Neural crest cell (in vitro differentiated cells): ENCODE measurements at regions not wholly inside any gene's neighbourhood (a gene's known extent, or its start where the extent isn't known, plus 50 kb on each side); places are given as distances from the start of the nearest gene placed in this dataset.

ENCODE experiments used
- DNase-seq: peaks from one replicate; pipeline ENCODE4 v3.0.0; 2021; ENCODE audit warnings: low read depth, mixed read lengths, low spot score
- H3K27ac Mint-ChIP-seq: one replicate; pipeline ENCODE4 v1.8.0; 2021; ENCODE audit warnings: mild to moderate bottlenecking, mixed read lengths; ENCODE audit not compliant: unreplicated experiment
- H3K27me3 Mint-ChIP-seq: 2 replicates; pipeline ENCODE4 v1.8.0; 2021; ENCODE audit warnings: low read depth, mild to moderate bottlenecking, mixed read lengths
- H3K36me3 Mint-ChIP-seq: 2 replicates; pipeline ENCODE4 v1.8.0; 2021; ENCODE audit warnings: low read depth, mild to moderate bottlenecking, mixed read lengths
- H3K4me1 Mint-ChIP-seq: 2 replicates; pipeline ENCODE4 v1.8.0; 2021; ENCODE audit warnings: mixed read lengths
- H3K4me3 Mint-ChIP-seq: one replicate; pipeline ENCODE4 v1.8.0; 2021; ENCODE audit warnings: mild to moderate bottlenecking, mixed read lengths
- H3K9me3 Mint-ChIP-seq: 2 replicates; pipeline ENCODE4 v1.8.0; 2021; ENCODE audit warnings: mixed read lengths
- CTCF ChIP-seq: fragments of 200-600 bp; sonication (generic); conservative IDR thresholded peaks from 2 replicates; pipeline ENCODE4 v1.5.0; 2021; ENCODE audit warnings: antibody characterized with exemption, mild to moderate bottlenecking

- Mint-ChIP-seq H3K27me3 (peaks cover 45% of the 10 kb centered on the region), H3K4me1 (peaks cover 18% of the 10 kb centered on the region), H3K4me3 (no peak overlapping the region), H3K27ac (no peak overlapping the region), H3K36me3 (no peaks in the 10 kb centered on the region), H3K9me3 (no peaks in the 10 kb centered on the region)
- TF ChIP-seq CTCF: no peak
- no peak for DNase-seq
These were observed 205.8 kb downstream of the PTPRU start for GRCh38 chr1:29441916-29442668.

DNA sequence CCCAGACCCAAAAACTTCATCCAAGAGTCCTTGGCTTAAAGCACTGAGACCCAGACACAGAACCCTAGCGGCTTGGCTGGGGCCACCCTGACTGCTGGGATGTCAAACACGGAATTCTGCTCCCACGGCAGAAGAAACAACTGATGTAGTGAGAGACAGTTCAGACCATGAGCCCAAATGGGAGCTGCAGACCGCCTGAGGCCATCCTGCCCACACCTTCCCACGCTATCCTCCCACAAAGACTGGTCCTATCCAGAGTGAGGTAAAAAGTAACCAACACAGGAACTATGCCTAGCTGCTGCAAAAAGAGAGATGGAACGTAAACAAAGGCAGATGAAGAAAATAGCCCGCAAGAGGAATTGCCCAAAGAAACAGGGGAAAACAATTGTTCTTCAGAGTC, 203.3 kb downstream of the PTPRU start:
- no peaks in the 10 kb centered on the region for H3K36me3 Mint-ChIP-seq
- no peak for DNase-seq
- no peaks in the 10 kb centered on the region for H3K9me3 Mint-ChIP-seq
- TF ChIP-seq CTCF: no peak
- H3K4me1 Mint-ChIP-seq: peaks cover 18% of the 10 kb centered on the region
- no peak overlapping the region for H3K4me3 Mint-ChIP-seq
- H3K27ac Mint-ChIP-seq: no peak overlapping the region
- H3K27me3 Mint-ChIP-seq: peaks cover 47% of the 10 kb centered on the region

DNA sequence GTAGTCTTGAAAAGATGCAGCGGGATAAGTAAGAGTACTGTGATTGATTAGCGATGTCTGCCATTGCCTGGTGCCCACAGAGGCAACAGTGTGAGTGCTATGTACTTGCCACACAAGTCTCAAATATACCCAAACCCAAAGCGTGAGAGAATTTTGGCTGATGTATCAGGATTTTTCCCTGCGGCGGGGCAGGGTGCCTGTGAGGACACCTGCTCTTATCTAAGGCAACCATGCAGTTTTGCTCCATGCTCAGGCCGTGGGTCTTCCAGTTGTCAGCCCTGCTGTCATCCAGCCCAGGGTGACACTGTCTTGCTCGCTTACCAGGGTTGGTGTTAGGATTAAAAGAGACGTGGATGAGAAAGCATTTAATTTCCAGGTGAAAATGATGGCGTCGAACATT, 202.7 kb downstream of the PTPRU start:
- Mint-ChIP-seq H3K36me3 (no peaks in the 10 kb centered on the region), H3K27me3 (peaks cover 45% of the 10 kb centered on the region), H3K4me3 (no peak overlapping the region), H3K27ac (no peak overlapping the region), H3K4me1 (peaks cover 18% of the 10 kb centered on the region), H3K9me3 (no peaks in the 10 kb centered on the region)
- no peak for TF ChIP-seq CTCF
- no peak for DNase-seq

- DNase-seq: no peak
- H3K36me3 Mint-ChIP-seq: no peaks in the 10 kb centered on the region
- peaks cover 40% of the 10 kb centered on the region for H3K27me3 Mint-ChIP-seq
- H3K9me3 Mint-ChIP-seq: no peaks in the 10 kb centered on the region
- H3K4me1 Mint-ChIP-seq: peaks cover 18% of the 10 kb centered on the region
- no peak overlapping the region for H3K4me3 Mint-ChIP-seq
- no peak for TF ChIP-seq CTCF
- H3K27ac Mint-ChIP-seq: no peak overlapping the region
These were observed 201.6 kb downstream of the PTPRU start for GRCh38 chr1:29437946-29438345.

- Mint-ChIP-seq H3K9me3 (no peaks in the 10 kb centered on the region), H3K36me3 (no peaks in the 10 kb centered on the region), H3K4me3 (no peak overlapping the region), H3K4me1 (peaks cover 18% of the 10 kb centered on the region), H3K27ac (no peak overlapping the region), H3K27me3 (peaks cover 27% of the 10 kb centered on the region)
- no peak for TF ChIP-seq CTCF
- DNase-seq: no peak
These were observed 200.0 kb downstream of the PTPRU start for GRCh38 chr1:29436181-29436785.
